ENCODE measurements at regions not wholly inside any gene's neighbourhood (a gene's known extent, or its start where the extent isn't known, plus 50 kb on each side); places are given as distances from the start of the nearest gene placed in this dataset.

GRCh38 chr14:30193101-30193500 is 265.5 kb upstream of the PRKD1 start:
- Histone ChIP-seq H3K4me1 (ENCODE audit: control insufficient read depth in 1 of 2, insufficient read depth in 2 of 2, low read length in 2 of 2) (no peaks in the 10 kb centered on the region), H3K36me3 (ENCODE audit: control insufficient read depth in 1 of 2, insufficient read depth in 2 of 2, low read length in 2 of 2) (no peaks in the 10 kb centered on the region), H2BK5ac (ENCODE audit: low read depth, low read length, poor library complexity) (no peak overlapping the region), H3K27ac (ENCODE audit: low read depth, low read length) (no peak overlapping the region), H4K12ac (ENCODE audit: low read depth, low read length) (no peak overlapping the region), H4K8ac (ENCODE audit: low read depth, low read length) (no peak overlapping the region), H3K79me1 (ENCODE audit: low read length) (no peaks in the 10 kb centered on the region), H2BK120ac (ENCODE audit: insufficient read depth, low read length, poor library complexity) (no peak overlapping the region), H2AK5ac (ENCODE audit: low read length) (no peak overlapping the region), H3K27me3 (ENCODE audit: insufficient read depth, low read length) (no peaks in the 10 kb centered on the region), H3K18ac (ENCODE audit: low read length) (no peak overlapping the region), H3K4me2 (ENCODE audit: low read length) (no peak overlapping the region), H2AFZ (ENCODE audit: insufficient read depth, low read length, poor library complexity) (no peak overlapping the region), H3K4ac (ENCODE audit: low read depth, low read length) (no peak overlapping the region), H3K9me3 (ENCODE audit: insufficient read depth, low read depth, low read length) (no peaks in the 10 kb centered on the region), H2BK12ac (ENCODE audit: low read length) (no peak overlapping the region), H3K23ac (ENCODE audit: low read length) (no peak overlapping the region), H3K14ac (ENCODE audit: low read length) (no peak overlapping the region), H3K79me2 (ENCODE audit: control insufficient read depth, insufficient read depth, low read length, poor library complexity) (no peaks in the 10 kb centered on the region), H4K91ac (ENCODE audit: low read depth, low read length) (no peak overlapping the region), H3K4me3 (ENCODE audit: low read depth, low read length) (no peak overlapping the region), H3K9ac (ENCODE audit: low read length) (no peak overlapping the region)
- WGBS (ENCODE audit: extremely low coverage, insufficient coverage, insufficient read length), result no CpG with 5 or more reads among the region's 4 CpGs
- DNase-seq, result no peak

- Histone ChIP-seq H3K18ac (ENCODE audit: low read length) (no peak overlapping the region), H3K4me2 (ENCODE audit: low read length) (no peak overlapping the region), H2AK5ac (ENCODE audit: low read length) (no peak overlapping the region), H3K4ac (ENCODE audit: low read depth, low read length) (no peak overlapping the region), H4K8ac (ENCODE audit: low read depth, low read length) (no peak overlapping the region), H3K14ac (ENCODE audit: low read length) (no peak overlapping the region), H2AFZ (ENCODE audit: insufficient read depth, low read length, poor library complexity) (no peak overlapping the region), H3K36me3 (ENCODE audit: control insufficient read depth in 1 of 2, insufficient read depth in 2 of 2, low read length in 2 of 2) (no peaks in the 10 kb centered on the region), H2BK5ac (ENCODE audit: low read depth, low read length, poor library complexity) (no peak overlapping the region), H3K9ac (ENCODE audit: low read length) (no peak overlapping the region), H3K27ac (ENCODE audit: low read depth, low read length) (no peak overlapping the region), H2BK120ac (ENCODE audit: insufficient read depth, low read length, poor library complexity) (no peak overlapping the region), H3K23ac (ENCODE audit: low read length) (no peak overlapping the region), H3K79me1 (ENCODE audit: low read length) (no peaks in the 10 kb centered on the region), H3K9me3 (ENCODE audit: insufficient read depth, low read depth, low read length) (no peaks in the 10 kb centered on the region), H3K4me1 (ENCODE audit: control insufficient read depth in 1 of 2, insufficient read depth in 2 of 2, low read length in 2 of 2) (no peaks in the 10 kb centered on the region), H4K91ac (ENCODE audit: low read depth, low read length) (no peak overlapping the region), H3K79me2 (ENCODE audit: control insufficient read depth, insufficient read depth, low read length, poor library complexity) (no peaks in the 10 kb centered on the region), H3K27me3 (ENCODE audit: insufficient read depth, low read length) (no peaks in the 10 kb centered on the region), H4K12ac (ENCODE audit: low read depth, low read length) (no peak overlapping the region), H2BK12ac (ENCODE audit: low read length) (no peak overlapping the region), H3K4me3 (ENCODE audit: low read depth, low read length) (no peak overlapping the region)
- WGBS (ENCODE audit: extremely low coverage, insufficient coverage, insufficient read length), result no CpG with 5 or more reads among the region's 4 CpGs
- DNase-seq, result peak; percentile 36 to 83
Observed at GRCh38 chr14:30193845-30194501, 266.3 kb upstream of the PRKD1 start.

- H3K79me1 ChIP-seq (ENCODE audit: low read length), result no peaks in the 10 kb centered on the region
- H3K4me3 ChIP-seq (ENCODE audit: low read depth, low read length), result no peak overlapping the region
- no peak overlapping the region for H3K14ac ChIP-seq (ENCODE audit: low read length)
- no peak overlapping the region for H2BK5ac ChIP-seq (ENCODE audit: low read depth, low read length, poor library complexity)
- no CpG with 5 or more reads among the region's 2 CpGs for WGBS (ENCODE audit: extremely low coverage, insufficient coverage, insufficient read length)
- no peak overlapping the region for H3K9ac ChIP-seq (ENCODE audit: low read length)
- H4K91ac ChIP-seq (ENCODE audit: low read depth, low read length), result no peak overlapping the region
- no peak overlapping the region for H4K12ac ChIP-seq (ENCODE audit: low read depth, low read length)
- no peak overlapping the region for H3K18ac ChIP-seq (ENCODE audit: low read length)
- H2AK5ac ChIP-seq (ENCODE audit: low read length), result no peak overlapping the region
- H3K27ac ChIP-seq (ENCODE audit: low read depth, low read length), result no peak overlapping the region
- no peak overlapping the region for H3K4ac ChIP-seq (ENCODE audit: low read depth, low read length)
- no peak overlapping the region for H3K23ac ChIP-seq (ENCODE audit: low read length)
- DNase-seq, result peak in 1 of 2 donors; percentile 45
- no peak overlapping the region for H3K4me2 ChIP-seq (ENCODE audit: low read length)
- no peaks in the 10 kb centered on the region for H3K4me1 ChIP-seq (ENCODE audit: control insufficient read depth in 1 of 2, insufficient read depth in 2 of 2, low read length in 2 of 2)
- H2AFZ ChIP-seq (ENCODE audit: insufficient read depth, low read length, poor library complexity), result no peak overlapping the region
- no peaks in the 10 kb centered on the region for H3K27me3 ChIP-seq (ENCODE audit: insufficient read depth, low read length)
- no peaks in the 10 kb centered on the region for H3K36me3 ChIP-seq (ENCODE audit: control insufficient read depth in 1 of 2, insufficient read depth in 2 of 2, low read length in 2 of 2)
- H2BK12ac ChIP-seq (ENCODE audit: low read length), result no peak overlapping the region
- H3K9me3 ChIP-seq (ENCODE audit: insufficient read depth, low read depth, low read length), result no peaks in the 10 kb centered on the region
- no peak overlapping the region for H2BK120ac ChIP-seq (ENCODE audit: insufficient read depth, low read length, poor library complexity)
- no peak overlapping the region for H4K8ac ChIP-seq (ENCODE audit: low read depth, low read length)
- H3K79me2 ChIP-seq (ENCODE audit: control insufficient read depth, insufficient read depth, low read length, poor library complexity), result no peaks in the 10 kb centered on the region
Observed at GRCh38 chr14:30194741-30195148, 267.1 kb upstream of the PRKD1 start.

- no peak overlapping the region for H3K23ac ChIP-seq (ENCODE audit: low read length)
- no peak overlapping the region for H3K4me3 ChIP-seq (ENCODE audit: low read depth, low read length)
- no peak for DNase-seq
- H3K9ac ChIP-seq (ENCODE audit: low read length), result no peak overlapping the region
- WGBS (ENCODE audit: extremely low coverage, insufficient coverage, insufficient read length), result no CpG with 5 or more reads among the region's 3 CpGs
- no peak overlapping the region for H3K27ac ChIP-seq (ENCODE audit: low read depth, low read length)
- H2BK12ac ChIP-seq (ENCODE audit: low read length), result no peak overlapping the region
- no peak overlapping the region for H3K18ac ChIP-seq (ENCODE audit: low read length)
- H2AK5ac ChIP-seq (ENCODE audit: low read length), result no peak overlapping the region
- no peak overlapping the region for H3K4me2 ChIP-seq (ENCODE audit: low read length)
- H3K36me3 ChIP-seq (ENCODE audit: control insufficient read depth in 1 of 2, insufficient read depth in 2 of 2, low read length in 2 of 2), result no peaks in the 10 kb centered on the region
- H3K9me3 ChIP-seq (ENCODE audit: insufficient read depth, low read depth, low read length), result no peaks in the 10 kb centered on the region
- H2BK5ac ChIP-seq (ENCODE audit: low read depth, low read length, poor library complexity), result no peak overlapping the region
- no peak overlapping the region for H4K91ac ChIP-seq (ENCODE audit: low read depth, low read length)
- H3K79me2 ChIP-seq (ENCODE audit: control insufficient read depth, insufficient read depth, low read length, poor library complexity), result no peaks in the 10 kb centered on the region
- no peak overlapping the region for H4K12ac ChIP-seq (ENCODE audit: low read depth, low read length)
- H3K4ac ChIP-seq (ENCODE audit: low read depth, low read length), result no peak overlapping the region
- no peaks in the 10 kb centered on the region for H3K79me1 ChIP-seq (ENCODE audit: low read length)
- no peak overlapping the region for H4K8ac ChIP-seq (ENCODE audit: low read depth, low read length)
- no peak overlapping the region for H2AFZ ChIP-seq (ENCODE audit: insufficient read depth, low read length, poor library complexity)
- H3K4me1 ChIP-seq (ENCODE audit: control insufficient read depth in 1 of 2, insufficient read depth in 2 of 2, low read length in 2 of 2), result no peaks in the 10 kb centered on the region
- no peak overlapping the region for H3K14ac ChIP-seq (ENCODE audit: low read length)
- H2BK120ac ChIP-seq (ENCODE audit: insufficient read depth, low read length, poor library complexity), result no peak overlapping the region
- no peaks in the 10 kb centered on the region for H3K27me3 ChIP-seq (ENCODE audit: insufficient read depth, low read length)
Observed at GRCh38 chr14:30195941-30196340, 268.3 kb upstream of the PRKD1 start.
